ENCODE measurements at regions not wholly inside any gene's neighbourhood (a gene's known extent, or its start where the extent isn't known, plus 50 kb on each side); places are given as distances from the start of the nearest gene placed in this dataset.

DNA sequence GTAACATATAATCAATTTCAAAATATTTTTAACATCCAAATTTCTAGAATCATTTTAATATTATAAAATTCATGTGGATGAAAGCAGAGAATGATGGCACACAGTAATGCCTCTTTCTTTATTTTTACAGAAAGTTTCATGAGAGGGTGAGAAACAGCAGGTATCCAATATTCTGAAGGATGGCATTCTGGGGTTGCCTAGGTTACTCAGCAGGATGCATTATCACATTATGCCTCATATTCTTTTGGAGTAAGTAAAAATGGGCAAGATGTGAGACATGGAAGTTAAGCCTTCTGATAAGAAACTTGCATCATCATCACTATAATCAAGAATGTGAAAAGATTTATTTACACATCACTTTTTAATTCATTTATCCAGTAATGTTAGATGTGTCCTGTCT, 148.7 kb upstream of the PGR start:
- TF ChIP-seq, protein P1, sequence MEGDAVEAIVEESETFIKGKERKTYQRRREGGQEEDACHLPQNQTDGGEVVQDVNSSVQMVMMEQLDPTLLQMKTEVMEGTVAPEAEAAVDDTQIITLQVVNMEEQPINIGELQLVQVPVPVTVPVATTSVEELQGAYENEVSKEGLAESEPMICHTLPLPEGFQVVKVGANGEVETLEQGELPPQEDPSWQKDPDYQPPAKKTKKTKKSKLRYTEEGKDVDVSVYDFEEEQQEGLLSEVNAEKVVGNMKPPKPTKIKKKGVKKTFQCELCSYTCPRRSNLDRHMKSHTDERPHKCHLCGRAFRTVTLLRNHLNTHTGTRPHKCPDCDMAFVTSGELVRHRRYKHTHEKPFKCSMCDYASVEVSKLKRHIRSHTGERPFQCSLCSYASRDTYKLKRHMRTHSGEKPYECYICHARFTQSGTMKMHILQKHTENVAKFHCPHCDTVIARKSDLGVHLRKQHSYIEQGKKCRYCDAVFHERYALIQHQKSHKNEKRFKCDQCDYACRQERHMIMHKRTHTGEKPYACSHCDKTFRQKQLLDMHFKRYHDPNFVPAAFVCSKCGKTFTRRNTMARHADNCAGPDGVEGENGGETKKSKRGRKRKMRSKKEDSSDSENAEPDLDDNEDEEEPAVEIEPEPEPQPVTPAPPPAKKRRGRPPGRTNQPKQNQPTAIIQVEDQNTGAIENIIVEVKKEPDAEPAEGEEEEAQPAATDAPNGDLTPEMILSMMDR (IDR thresholded peaks at IDR 0.05; ENCODE audit: low read depth, low read length) = no peak
- TF ChIP-seq EZH2phosphoT487 (IDR thresholded peaks at IDR 0.05; ENCODE audit: low read depth) = no peak
